ENCODE measurements at regions not wholly inside any gene's neighbourhood (a gene's known extent, or its start where the extent isn't known, plus 50 kb on each side); places are given as distances from the start of the nearest gene placed in this dataset.

- Histone ChIP-seq H3K9ac (ENCODE audit: control insufficient read depth, extremely low read depth, insufficient read depth, low read length) (no peak overlapping the region), H3K9me1 (ENCODE audit: control insufficient read depth, extremely low read depth, insufficient read depth, low read length) (no peaks in the 10 kb centered on the region), H3K4me3 (ENCODE audit: control insufficient read depth in 2 of 3, extremely low read depth in 1 of 3, insufficient read depth in 2 of 3, low read depth in 1 of 3, low read length in 3 of 3) (no peak overlapping the region), H3K36me3 (ENCODE audit: control insufficient read depth in 2 of 2, extremely low read depth in 1 of 2, insufficient read depth in 2 of 2, low read length in 2 of 2) (no peaks in the 10 kb centered on the region), H3K27me3 (ENCODE audit: control insufficient read depth, extremely low read depth, insufficient read depth, low read length) (no peaks in the 10 kb centered on the region), H2AFZ (ENCODE audit: control insufficient read depth, low read length) (no peak overlapping the region), H3K4me2 (ENCODE audit: control insufficient read depth, extremely low read depth, insufficient read depth, low read depth, low read length) (no peak overlapping the region), H3K4me1 (ENCODE audit: control insufficient read depth, extremely low read depth, insufficient read depth, low read length) (no peaks in the 10 kb centered on the region), H3K27ac (ENCODE audit: control insufficient read depth, insufficient read depth, low read length) (no peak overlapping the region), H4K20me1 (ENCODE audit: control insufficient read depth, extremely low read depth, insufficient read depth, low read length) (no peaks in the 10 kb centered on the region), H3K79me2 (ENCODE audit: control insufficient read depth, insufficient read depth, low read length) (no peaks in the 10 kb centered on the region), H3K9me3 (ENCODE audit: control insufficient read depth, low read depth, low read length) (peaks cover 3% of the 10 kb centered on the region)
- FAIRE-seq (no peak), DNase-seq (ENCODE audit: low read depth, low spot score) (no peak)
- no peak for TF ChIP-seq EZH2 (IDR thresholded peaks at IDR 0.05; ENCODE audit: low read length)
- no peak for TF ChIP-seq CTCF (optimal IDR thresholded peaks at IDR 0.05 in 1 of 3, IDR thresholded peaks at IDR 0.05 in 1 of 3, conservative IDR thresholded peaks at IDR 0.05 in 1 of 3; ENCODE audit: extremely low read depth in 1 of 3, insufficient read depth in 2 of 3, low read length in 3 of 3)
- dilution Hi-C loops (cut with MboI; ENCODE audit: extremely low pct_ligation_motif_present, low sequenced_read_pairs) = no loop called here
Measured at GRCh38 chr10:58016614-58017013, 251.1 kb downstream of the IPMK start.

DNA sequence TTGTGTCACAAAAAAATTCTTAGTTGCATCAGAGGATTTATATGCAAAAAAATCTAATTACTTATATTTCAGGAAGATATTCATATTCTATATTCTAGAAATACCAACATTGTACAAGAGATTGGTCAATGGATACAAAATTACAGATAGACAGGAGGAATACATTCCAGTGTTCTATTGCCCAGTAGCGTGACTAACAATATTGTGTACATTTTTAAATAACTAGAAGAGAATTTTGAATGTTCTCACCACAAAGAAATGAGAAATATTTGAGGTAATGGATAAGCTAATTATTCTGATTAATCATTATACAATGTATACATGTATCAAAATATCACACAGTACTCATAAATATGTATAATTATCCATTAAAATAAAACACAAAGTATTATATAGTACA lies 253.3 kb downstream of the IPMK start:
- FAIRE-seq (no peak), DNase-seq (ENCODE audit: low read depth, low spot score) (no peak)
- Histone ChIP-seq H3K4me1 (ENCODE audit: control insufficient read depth, extremely low read depth, insufficient read depth, low read length) (no peaks in the 10 kb centered on the region), H3K9ac (ENCODE audit: control insufficient read depth, extremely low read depth, insufficient read depth, low read length) (no peak overlapping the region), H3K9me3 (ENCODE audit: control insufficient read depth, low read depth, low read length) (no peaks in the 10 kb centered on the region), H3K9me1 (ENCODE audit: control insufficient read depth, extremely low read depth, insufficient read depth, low read length) (no peaks in the 10 kb centered on the region), H3K4me2 (ENCODE audit: control insufficient read depth, extremely low read depth, insufficient read depth, low read depth, low read length) (no peak overlapping the region), H3K27me3 (ENCODE audit: control insufficient read depth, extremely low read depth, insufficient read depth, low read length) (no peaks in the 10 kb centered on the region), H3K79me2 (ENCODE audit: control insufficient read depth, insufficient read depth, low read length) (no peaks in the 10 kb centered on the region), H4K20me1 (ENCODE audit: control insufficient read depth, extremely low read depth, insufficient read depth, low read length) (no peaks in the 10 kb centered on the region), H3K36me3 (ENCODE audit: control insufficient read depth in 2 of 2, extremely low read depth in 1 of 2, insufficient read depth in 2 of 2, low read length in 2 of 2) (no peaks in the 10 kb centered on the region), H2AFZ (ENCODE audit: control insufficient read depth, low read length) (no peak overlapping the region), H3K27ac (ENCODE audit: control insufficient read depth, insufficient read depth, low read length) (no peak overlapping the region), H3K4me3 (ENCODE audit: control insufficient read depth in 2 of 3, extremely low read depth in 1 of 3, insufficient read depth in 2 of 3, low read depth in 1 of 3, low read length in 3 of 3) (no peak overlapping the region)
- TF ChIP-seq EZH2 (IDR thresholded peaks at IDR 0.05; ENCODE audit: low read length) = no peak
- no peak for TF ChIP-seq CTCF (optimal IDR thresholded peaks at IDR 0.05 in 1 of 3, IDR thresholded peaks at IDR 0.05 in 1 of 3, conservative IDR thresholded peaks at IDR 0.05 in 1 of 3; ENCODE audit: extremely low read depth in 1 of 3, insufficient read depth in 2 of 3, low read length in 3 of 3)
- dilution Hi-C loops (cut with MboI; ENCODE audit: extremely low pct_ligation_motif_present, low sequenced_read_pairs) = no loop called here

All from keratinocyte (primary cell).